ENCODE measurements at regions not wholly inside any gene's neighbourhood (a gene's known extent, or its start where the extent isn't known, plus 50 kb on each side); places are given as distances from the start of the nearest gene placed in this dataset.
"Not testable (repeated sequence)": the region's sequence is repeated elsewhere in the genome, so short reads cannot be mapped to it uniquely, and the experiment has no call there.

DNA sequence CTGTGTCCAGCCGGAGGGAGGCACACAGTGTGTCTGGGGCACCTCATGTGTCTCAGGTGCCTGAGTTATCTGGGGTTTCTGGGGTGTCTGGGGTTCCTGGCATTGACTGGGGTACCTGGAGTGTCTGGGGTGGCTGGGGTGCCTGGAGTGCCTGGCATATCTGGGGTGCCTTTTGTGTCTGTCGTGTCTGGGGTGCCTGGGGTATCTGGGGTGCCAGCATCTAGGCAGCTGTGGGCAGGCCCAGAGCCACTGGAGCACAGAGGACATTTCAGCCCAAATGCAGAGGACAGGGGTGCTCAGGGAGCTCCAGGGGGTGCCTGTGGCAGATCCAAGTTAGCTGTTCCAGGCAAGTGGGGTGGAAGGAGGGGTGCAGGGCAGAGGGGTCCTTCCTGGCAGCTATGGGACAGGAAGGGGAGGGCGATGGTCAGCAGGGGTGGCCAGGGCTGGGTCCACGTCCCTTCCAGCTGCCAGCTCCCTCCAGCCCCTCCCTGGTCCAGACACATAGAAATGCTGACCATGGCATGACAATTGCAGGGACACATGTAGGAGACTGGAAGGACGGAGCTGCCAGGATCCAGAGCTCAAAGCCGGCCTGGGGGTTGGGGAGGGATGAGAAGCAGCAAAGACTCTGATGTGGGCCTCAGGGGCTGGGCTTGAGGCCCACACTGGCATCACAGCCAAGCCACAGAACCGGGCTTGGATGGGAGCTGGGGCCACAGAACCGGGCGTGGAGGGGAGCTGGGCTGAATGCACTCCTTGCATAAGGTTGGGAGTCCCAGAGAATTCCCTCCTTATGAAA lies 133.0 kb downstream of the BRD1 start:
- DNase-seq = no peak

DNA sequence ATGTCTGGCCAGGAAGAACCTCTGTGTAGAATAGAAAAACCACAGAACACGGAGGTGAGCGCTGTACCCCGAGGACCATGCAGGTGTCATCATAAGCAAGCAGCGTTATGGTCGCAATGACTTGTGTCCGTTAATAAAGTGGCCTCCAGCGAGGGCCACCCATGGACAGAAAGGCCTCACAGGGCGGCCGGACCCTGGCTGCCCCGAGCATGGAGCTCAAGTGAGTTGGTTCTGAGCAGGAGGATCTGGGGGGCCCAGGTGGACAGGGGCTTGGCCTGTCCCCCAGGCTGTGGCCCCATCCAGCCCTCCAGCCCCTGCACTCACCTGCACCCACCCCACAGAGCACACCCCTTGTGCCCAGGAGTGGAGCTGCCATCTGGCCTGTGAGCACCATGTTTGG lies 133.8 kb downstream of the BRD1 start:
- DNase-seq = no peak

DNA sequence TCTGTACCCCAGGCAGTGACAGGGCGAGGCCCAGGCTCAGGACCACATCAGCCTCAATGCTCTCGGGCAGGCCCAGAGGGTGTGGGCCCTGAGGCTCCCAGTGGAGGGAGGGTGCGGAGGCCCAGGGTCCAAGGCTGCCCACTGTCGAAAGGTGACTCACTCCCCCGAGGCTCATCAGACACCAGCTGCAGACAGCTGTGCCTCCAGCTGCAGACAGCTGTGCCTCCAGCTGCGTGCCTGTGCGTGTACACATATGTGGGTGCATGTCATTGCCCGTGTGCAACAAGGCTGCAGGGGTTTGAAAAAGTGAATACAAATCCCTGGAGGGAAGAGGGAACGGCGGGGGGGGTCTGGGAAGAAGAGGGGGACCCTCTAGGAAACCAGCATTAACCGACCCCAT lies 134.3 kb downstream of the BRD1 start:
- DNase-seq = no peak

DNA sequence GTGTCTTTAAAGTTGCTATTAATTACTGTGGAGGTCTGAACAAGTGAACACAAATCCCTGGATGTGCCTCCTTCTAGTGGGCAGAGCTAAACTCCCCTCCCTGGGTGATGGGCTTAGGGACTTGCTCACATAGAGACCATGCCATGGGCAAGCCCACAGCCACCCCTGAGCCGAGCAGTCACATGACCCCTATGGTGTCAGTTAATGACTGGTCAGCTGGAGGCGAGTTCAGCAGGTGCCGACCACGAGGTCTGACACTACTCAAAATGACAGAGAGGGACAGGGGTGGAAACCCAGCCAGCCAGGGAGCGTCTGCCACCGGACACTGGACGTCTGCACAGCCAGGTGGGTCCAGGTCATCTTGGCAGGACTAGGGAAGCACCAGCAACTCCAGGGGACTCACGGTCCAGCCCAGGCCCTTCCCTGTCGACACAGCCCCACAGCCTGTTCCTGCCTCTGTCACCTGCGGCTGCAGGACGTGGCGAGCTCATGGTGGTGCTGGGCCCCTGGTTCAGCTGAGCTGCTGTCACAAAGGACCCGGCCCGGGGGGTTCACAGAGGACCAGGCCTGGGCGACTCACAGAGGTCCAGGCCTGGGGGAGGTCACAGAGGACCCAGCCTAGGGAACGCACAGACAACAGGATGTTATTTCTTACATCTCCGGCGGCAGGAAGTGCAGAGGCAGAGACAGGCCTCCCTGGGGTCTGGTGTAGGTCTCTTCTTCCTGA lies 135.0 kb downstream of the BRD1 start:
- no peak for DNase-seq

DNA sequence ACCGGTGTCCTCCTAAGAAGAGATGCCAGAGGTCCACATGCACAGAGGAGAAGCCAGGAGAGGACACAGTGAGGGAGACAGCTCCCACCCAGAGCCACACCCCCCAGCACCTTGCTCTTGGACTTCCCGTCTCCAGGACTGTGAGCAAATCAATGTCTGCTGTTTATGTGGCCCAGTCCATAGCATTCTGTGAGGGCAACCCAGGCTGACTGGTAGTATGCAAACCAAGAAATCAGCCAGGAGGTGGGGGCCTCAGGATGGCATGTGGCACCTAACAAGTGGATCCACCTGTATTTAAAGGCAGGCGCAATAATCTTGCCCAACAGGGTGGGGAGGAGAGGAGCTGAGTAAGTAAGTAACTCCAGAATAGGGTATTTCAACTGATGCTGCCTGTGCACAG lies 136.4 kb downstream of the BRD1 start:
- no peak for DNase-seq

DNA sequence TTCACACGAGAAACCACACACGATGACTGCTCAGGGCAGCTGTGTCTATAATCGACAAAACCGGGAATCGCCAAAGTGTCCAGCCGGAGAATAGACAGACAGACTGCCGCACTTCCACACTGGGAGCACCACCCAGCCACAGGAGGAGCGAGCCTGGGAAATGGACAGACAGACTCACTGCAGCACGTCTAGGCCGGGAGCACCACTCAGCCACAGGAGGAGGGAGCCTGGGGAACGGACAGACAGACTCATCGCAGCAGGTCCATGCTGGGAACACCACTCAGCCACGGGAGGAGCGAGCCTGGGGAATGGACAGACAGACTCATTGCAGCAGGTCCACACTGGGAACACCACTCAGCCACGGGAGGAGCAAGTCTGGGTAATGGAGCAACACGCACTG lies 137.2 kb downstream of the BRD1 start:
- no peak for DNase-seq

DNA sequence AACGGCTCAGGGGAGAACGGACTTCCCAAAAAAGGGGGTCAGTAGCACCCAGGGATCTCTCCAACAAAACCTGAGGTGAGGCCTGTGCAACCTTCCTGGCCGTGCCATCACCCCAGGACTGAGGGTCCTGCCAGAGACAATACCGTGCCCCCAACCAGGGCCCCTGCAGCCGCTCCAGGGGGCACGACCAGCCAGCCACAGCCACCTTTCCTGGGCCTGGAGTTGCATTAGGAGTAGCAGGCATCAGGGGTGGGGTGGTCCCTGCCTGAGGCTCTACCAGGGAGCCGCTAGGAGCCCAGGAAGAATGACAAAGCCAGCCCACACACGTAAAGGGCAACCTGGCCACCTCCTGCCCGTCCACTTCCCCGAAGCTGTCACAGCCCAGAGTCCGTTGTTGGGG lies 137.8 kb downstream of the BRD1 start:
- DNase-seq = no peak

DNA sequence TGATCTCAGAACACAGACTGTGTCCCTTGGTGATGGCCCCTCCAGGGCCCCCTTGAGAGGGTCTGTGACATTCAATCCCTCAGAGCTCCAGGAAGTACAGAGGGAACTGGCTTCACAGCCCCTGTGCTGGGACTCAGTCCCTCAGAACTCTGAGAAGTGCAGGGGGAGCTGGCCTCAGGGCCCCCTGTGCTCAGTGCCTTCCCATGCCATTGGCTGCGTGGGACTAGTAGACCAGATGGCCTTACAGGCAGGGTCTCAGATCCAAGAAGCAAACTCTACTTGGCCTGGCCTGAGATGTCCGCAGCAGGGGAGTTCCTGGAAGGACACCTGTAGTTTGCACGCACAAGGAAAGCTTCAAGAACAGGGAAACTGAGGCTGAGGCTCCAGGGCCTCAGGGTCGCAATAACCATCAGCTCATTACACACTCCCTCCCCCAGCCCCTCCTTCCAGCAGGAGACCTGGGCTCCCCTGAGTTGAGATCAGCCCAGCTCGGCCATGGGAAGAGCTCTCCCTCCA lies 138.4 kb downstream of the BRD1 start:
- no peak for DNase-seq

DNA sequence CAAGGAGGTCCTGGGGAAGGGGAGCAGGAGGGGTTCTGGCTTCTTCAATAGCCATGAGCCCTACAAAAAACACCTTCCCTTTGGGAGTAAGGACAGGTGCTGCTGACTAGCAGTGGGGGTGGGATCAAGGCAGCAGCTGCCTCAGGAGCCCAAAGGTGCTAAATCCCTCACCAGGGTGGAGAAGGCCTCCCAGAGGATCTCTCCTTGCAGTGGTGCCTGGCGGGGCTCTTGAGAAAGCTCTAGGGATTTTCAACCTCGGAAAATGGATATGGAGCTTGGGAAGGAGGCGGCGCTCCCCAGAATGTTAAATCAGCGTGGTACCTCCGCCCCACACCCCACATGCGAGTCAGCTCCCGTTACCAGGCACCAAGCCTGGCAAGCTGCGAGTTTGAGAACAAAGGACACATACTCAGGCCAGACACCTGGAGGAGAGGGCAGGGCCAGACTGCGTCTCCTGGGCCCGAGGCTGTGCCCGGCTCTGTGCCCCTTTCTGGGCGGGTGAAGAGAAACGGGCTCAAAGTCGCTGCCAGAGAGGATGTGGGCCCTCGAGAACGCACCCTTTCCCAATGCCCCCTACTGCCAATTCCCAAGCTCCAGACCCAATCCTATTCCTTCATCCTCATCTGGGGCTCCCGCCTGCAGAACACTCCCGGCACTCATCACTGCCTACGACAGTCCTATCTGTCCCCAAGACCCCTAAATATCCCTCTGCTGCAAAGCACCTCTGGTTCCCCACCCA lies 139.0 kb downstream of the BRD1 start:
- no peak for DNase-seq

DNA sequence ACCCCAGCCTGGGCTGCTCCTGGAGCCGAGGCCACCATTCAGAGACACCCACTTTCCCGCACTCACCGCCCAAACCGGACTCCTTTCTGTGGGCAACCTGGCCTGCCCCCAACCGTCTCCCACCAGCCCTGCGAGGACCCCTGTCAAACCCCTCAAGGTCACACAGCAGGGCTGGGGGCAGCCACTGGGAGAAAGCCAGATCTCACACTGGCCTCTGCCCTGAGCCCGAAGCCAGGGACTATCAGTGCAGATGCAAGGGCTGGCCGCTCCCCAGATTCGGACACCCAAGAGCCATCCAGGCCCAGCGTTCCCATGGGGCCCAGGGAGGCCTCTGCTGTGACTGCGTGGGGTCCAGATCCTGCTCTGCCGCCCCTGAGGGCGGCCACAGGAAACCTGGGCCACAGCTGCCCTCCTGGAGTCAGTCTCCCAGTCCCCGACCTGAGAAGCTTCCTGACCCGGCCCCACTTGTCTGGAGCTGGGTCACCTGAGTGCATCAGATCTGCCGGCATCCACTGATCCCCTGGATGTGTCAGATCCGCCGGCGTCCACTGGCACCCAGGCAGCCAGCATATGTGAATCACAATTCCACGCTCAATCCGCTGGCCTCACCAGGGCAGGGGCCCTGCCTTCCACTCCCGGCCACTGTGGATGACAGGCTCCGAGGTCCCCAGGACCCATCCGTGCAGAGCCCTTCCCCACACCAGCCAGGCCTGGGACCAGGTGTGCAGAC lies 139.7 kb downstream of the BRD1 start:
- no peak for DNase-seq

DNA sequence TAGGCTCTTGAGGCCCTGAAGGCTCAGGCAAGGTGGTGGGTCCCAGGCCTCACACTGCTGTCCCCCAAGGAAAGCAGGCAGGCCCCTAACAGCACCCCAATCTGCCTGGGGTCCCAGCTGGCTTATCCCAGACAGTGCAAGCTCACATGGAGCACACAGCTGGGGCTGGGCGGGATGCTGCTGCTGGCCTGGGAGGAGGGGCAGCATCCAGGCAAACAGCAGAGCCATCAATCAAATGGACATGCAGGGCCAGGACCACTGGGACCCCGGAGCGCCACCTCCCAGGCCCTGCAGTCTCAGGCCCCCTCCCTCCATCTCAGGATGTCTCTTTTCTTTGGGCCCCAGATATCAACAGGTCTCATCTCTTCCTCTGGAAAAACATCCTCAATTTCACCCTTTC lies 140.3 kb downstream of the BRD1 start:
- DNase-seq = no peak

DNA sequence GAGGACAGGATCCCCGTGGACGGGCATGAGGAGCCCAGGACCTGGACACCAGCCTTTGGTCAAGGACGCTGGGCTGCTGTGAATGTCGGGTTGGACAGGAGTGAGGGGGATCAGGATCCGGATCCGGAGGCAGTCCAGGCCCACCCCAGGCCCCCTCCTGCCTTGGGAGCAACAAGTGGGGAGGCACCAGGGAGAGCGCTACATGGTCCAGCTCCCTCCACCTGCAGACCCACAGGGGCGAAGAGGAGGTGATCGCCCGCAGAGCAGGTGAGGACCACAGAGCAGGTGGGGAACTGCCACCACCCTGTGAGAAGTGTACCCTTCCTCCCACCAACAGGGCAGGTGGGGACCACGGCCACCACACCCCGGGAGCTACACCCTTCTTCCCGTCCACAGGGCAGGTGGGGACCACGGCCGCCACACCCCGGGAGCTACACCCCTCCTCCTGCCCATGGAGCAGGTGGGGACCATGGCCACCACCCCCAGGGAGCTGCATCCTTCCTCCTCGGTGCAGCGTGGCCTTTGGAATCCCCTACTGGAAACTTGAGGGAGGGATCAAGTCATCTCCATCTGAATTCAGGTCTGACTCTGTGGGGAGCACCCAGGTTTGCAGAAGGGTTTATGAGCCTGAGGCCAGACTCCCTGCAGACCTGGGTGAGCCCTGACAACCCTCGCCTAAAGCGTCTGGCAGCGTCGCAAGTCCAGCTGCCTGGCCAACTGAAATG lies 141.0 kb downstream of the BRD1 start:
- DNase-seq = no peak

DNA sequence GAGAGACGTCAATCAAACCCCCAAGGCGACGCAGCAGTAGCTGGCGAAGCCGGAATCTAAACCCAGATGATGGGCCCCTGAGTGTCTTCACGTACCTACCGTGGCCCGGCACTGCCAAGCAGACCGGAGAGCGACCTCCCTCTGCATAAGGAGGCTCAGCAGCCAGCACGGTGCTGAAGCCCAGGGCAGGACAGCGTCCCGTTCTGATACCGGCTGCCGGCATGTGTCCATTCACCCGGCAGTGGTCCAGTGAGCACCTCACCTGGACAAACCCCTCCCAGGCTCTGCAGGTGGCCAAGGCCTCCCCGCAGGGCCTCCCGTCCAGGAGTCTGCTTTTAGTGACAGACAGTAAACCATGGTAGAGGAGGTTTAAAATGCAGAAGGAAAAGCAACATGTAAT lies 142.0 kb downstream of the BRD1 start:
- DNase-seq = no peak

DNA sequence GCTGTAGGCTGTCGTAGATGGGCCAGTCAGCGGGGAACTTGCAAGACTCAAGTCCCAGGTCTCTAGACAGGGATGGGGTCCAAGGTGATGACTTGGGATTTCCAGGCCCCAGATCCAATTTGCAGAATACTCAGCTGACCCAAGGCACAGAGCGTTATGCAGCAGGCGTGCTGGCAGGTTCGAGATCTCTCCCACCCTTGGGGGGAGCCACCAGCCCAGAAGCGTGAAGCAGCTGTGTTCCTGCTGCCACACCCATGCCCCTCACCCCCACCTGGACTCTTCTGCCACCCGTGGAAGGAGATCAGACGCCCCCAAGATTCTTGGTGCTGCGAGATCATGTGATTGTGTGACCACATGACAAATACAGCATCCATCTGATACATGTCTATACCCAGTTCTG lies 142.6 kb downstream of the BRD1 start:
- no peak for DNase-seq

DNA sequence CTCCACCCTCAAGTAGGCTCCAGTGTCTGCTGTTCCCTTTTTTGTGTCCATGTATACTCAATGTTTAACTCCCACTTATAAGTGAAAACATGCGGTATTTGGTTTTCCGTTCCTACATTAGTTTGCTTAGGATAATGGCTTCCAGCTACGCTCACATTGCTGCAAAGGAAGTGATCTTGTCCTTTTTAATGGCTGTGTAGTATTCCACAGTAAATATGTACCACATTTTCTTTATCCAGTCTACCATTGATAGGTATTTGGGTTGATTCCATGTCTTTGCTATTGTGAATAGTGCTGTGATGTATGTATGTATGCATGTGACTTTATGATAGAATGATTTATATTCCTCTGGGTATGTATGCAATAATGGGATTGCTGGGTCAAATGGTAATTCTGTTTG lies 144.6 kb downstream of the BRD1 start:
- DNase-seq = no peak

DNA sequence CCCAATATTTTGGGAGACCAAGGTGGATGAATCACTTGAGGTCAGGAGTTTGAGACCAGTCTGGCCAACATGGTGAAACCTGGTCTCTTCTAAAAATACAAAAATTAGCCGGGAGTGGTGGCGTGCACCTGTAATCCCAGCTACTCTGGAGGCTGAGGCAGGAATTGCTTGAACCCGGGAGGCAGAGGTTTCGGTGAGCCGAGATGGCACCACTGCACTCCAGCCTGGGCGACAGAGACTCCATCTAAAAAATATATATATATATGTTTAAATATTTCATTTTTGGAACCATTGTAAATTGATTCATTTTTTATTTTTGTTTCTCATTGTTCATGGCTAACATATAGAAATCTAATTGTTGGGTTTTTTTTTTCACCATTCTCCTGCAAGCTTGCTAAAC lies 146.9 kb downstream of the BRD1 start:
- DNase-seq = not testable (repeated sequence)

DNA sequence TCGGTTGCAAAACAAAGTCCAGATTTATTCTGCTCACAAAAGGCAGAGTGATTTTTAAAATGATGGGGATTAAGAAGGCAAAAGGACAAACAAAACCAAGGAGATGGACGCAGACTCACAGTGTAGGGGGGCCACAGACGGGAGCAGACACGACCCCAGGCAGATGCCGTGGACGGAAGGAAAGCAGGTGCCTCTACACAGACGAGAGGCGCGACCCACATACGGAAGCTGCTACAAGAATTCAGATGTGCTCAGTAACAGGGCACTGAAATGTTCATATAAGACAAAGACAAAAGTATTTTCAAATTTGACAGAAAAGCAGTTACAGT lies 148.9 kb downstream of the BRD1 start:
- no peak for DNase-seq

DNA sequence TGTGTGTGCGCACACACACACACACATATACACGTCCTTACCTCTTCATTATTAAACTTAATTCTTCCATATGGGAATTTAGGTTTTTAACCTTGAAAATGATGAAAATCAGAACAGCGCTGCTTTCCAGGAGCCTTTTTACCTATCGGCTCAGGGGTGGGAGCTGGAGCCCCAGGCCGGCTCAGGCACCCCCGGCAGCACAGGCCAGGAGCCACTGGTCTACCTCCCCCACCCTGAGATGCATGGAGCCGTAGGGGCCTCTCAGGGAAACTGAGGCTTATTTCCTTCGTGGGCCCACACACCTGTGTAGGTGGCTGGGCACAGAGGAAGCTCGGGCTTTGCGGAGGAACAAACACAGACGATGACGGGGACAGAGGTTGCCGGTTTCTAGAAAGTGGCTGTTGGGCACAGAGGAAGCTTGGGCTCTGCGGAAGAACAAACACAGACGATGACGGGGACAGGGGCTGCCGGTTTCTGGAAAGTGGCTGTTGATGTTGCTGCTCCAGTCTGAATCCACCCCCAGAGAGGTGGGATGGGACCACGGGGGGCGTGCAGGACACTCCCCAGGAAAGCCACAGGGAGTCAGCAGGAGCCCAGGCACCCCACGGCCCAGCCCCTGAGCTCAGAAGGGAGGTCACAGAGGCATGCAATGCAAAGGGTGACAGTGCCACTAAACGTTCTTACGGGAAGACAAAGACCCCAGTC lies 149.4 kb downstream of the BRD1 start:
- DNase-seq = no peak

DNA sequence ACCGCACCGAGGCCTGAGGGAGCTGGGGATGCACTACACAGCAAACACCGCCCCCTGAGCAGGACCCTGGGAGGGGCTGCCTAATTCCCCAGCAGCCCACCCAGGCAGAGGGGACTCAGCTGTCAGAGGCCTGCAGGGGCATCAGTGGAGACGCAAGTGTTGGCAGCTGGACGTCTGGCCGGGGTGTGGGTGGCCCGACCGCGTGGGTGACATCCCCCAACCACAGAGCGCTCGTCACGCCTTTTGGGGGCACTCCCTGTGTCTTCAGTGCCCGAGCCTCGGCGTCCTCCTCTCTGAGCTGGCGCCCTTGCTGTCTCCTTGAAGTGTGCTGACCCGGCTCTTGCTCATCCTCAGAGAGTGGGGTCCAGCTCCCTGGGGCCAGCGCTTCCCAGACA lies 150.2 kb downstream of the BRD1 start:
- no peak for DNase-seq

DNA sequence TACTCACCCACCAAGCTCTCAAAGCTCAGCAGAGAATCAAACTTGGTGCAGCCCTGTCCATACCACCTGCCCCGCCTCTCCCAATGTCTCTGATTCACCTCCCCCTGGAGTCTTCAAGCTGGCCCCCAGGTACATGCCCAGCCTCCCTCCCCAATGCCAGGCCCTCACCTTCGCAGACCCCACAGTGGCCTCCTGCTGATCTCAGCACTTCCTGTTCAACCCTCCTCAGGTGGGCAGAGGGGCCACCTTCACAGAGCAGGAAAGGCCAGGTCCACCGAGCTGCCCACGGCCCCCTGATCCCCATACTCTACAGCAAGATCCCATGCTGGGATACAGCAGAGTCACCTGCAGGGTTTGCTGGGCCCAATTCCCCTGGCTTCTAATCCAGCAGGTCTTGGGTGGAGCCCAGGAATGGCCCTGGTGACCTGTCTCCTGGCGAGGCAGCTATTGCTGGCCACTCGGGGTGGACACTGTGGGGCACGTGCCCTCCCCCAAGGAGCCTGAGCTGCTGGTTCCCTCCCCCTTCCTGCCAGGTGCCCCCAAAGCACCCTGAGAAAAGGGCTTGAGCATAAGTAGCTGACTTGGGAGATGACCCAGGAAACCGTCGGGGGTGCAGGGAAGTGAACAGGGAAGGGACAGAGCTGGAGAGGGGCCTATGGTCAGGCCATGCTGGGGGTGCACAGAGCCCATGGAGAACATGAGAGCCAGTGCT lies 150.7 kb downstream of the BRD1 start:
- no peak for DNase-seq

DNA sequence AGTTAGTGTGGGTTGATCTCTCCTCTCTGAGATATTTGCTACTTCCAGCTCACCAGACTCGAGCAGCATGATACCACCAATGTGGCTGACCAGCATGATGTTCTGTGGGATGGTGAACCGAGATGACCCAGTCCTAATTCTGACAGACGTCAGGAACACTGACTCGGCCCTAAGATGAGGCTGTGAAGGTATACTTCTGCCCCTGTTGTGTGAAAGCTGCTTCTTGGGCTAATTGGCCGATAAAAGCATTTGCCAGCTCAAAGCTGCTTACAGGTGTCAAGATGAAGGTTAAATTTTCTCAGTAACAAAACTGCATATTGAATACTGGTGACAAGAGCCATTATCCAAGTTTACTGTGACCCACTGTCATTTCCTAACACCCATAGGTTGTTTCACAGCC lies 151.4 kb downstream of the BRD1 start:
- no peak for DNase-seq
